ENCODE measurements at regions not wholly inside any gene's neighbourhood (a gene's known extent, or its start where the extent isn't known, plus 50 kb on each side); places are given as distances from the start of the nearest gene placed in this dataset.

GRCh38 chr1:4546911-4547310 is 107.5 kb upstream of the AJAP1 start:
- intact Hi-C loops (cut with DNase I): no loop called here
- WGBS, 4 donors: 76 to 80% (median 78%) methylated on average over 4 of the region's 4 CpGs
- H3K27ac ChIP-seq: no peak overlapping the region
- TF ChIP-seq POLR2A (IDR thresholded peaks at IDR 0.05): no peak
- TF ChIP-seq, protein P1, sequence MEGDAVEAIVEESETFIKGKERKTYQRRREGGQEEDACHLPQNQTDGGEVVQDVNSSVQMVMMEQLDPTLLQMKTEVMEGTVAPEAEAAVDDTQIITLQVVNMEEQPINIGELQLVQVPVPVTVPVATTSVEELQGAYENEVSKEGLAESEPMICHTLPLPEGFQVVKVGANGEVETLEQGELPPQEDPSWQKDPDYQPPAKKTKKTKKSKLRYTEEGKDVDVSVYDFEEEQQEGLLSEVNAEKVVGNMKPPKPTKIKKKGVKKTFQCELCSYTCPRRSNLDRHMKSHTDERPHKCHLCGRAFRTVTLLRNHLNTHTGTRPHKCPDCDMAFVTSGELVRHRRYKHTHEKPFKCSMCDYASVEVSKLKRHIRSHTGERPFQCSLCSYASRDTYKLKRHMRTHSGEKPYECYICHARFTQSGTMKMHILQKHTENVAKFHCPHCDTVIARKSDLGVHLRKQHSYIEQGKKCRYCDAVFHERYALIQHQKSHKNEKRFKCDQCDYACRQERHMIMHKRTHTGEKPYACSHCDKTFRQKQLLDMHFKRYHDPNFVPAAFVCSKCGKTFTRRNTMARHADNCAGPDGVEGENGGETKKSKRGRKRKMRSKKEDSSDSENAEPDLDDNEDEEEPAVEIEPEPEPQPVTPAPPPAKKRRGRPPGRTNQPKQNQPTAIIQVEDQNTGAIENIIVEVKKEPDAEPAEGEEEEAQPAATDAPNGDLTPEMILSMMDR (IDR thresholded peaks at IDR 0.05): no peak
- H3K9me3 ChIP-seq: peaks cover 0 to 3% (median 0%) of the 10 kb centered on the region in 12 donors
- no peaks in the 10 kb centered on the region for H3K36me3 ChIP-seq
- DNase-seq: no peak
- no peak overlapping the region for H3K4me3 ChIP-seq
- ATAC-seq: no peak
- peaks cover 0 to 3% (median 0%) of the 10 kb centered on the region in 9 donors for H3K27me3 ChIP-seq
- no peaks in the 10 kb centered on the region for H3K4me1 ChIP-seq

DNA sequence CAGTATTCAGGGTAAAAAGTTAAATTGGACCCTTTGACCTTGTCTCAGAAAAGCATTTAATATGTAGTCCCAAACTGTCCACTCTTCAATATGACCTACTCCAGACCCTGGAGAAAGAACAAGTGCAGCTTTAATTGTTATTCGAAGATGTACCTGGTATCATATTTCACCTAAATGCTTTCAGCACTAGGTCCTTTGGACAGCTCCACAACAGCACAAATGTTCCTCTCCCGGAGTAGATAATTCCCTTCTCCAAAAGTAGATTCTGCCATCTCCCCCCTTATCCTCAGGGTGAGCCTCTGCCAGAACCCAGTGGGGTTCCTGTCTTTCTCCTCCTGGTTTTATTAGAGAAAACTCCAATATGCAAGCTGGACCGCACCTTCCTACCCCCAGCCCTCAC is 104.5 kb upstream of the AJAP1 start:
- DNase-seq (no peak), ATAC-seq (no peak)
- H3K27ac ChIP-seq: no peak overlapping the region
- WGBS, 4 donors: 44 to 52% (median 49%) methylated on average over 3 of the region's 3 CpGs
- TF ChIP-seq, protein P1 (IDR thresholded peaks at IDR 0.05): no peak
- TF ChIP-seq POLR2A (IDR thresholded peaks at IDR 0.05): no peak
- H3K36me3 ChIP-seq: no peaks in the 10 kb centered on the region
- peaks cover 0 to 3% (median 0%) of the 10 kb centered on the region in 12 donors for H3K9me3 ChIP-seq
- intact Hi-C loops (cut with DNase I): no loop called here
- peaks cover 0 to 14% (median 0%) of the 10 kb centered on the region in 9 donors for H3K27me3 ChIP-seq
- H3K4me1 ChIP-seq: no peaks in the 10 kb centered on the region
- H3K4me3 ChIP-seq: no peak overlapping the region

DNA sequence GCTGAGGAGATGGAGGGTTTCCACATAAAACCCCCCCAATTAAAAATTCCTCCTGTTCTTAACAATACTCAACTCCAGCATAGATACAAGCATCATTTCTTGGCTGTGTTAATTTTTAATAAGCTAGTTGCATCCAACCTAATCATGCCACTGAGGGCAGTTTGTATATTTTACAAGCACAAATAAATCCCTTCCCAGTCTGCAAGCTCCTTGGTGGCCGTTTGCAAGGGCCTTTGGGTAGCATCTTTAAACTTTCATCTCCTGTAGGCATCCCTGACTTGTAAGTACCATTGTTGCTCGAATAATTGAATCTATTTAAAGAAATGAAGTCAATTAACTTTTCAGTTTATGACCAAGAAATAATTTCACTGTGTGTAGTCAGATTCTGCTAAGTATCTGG is 103.5 kb upstream of the AJAP1 start:
- intact Hi-C loops (cut with DNase I): no loop called here
- Histone ChIP-seq H3K9me3 (peaks cover 0 to 3% (median 0%) of the 10 kb centered on the region in 12 donors), H3K36me3 (no peaks in the 10 kb centered on the region), H3K27me3 (peaks cover 0 to 14% (median 0%) of the 10 kb centered on the region in 9 donors), H3K4me3 (no peak overlapping the region), H3K27ac (no peak overlapping the region), H3K4me1 (no peaks in the 10 kb centered on the region)
- 20 to 33% (median 22%) methylated on average over 2 of the region's 2 CpGs for WGBS, 4 donors
- no peak for TF ChIP-seq POLR2A (IDR thresholded peaks at IDR 0.05)
- TF ChIP-seq, protein P1 (IDR thresholded peaks at IDR 0.05): no peak
- ATAC-seq: no peak
- no peak for DNase-seq

DNA sequence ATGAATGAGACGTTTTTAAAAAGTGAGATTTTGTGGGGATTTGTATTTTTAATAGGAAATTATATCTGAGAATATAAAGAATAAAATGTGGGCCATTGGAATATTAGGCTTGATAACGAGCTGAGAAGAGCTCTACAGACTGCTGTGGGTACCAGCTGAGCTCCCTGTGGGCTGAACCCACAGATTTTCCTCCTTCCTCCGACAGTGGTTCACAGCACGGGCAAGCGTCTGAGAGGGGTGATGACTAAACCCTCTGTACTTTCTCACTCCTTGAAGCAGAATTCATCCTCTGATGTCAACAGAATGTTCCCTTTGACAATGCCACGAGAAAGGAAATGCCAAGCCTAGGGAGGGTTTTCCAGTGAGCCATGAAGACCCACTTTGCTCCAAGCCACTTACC is 102.7 kb upstream of the AJAP1 start:
- Histone ChIP-seq H3K9me3 (peaks cover 0 to 3% (median 0%) of the 10 kb centered on the region in 12 donors), H3K27me3 (peaks cover 0 to 14% (median 0%) of the 10 kb centered on the region in 9 donors), H3K27ac (no peak overlapping the region), H3K4me3 (no peak overlapping the region), H3K36me3 (no peaks in the 10 kb centered on the region), H3K4me1 (no peaks in the 10 kb centered on the region)
- DNase-seq: no peak
- intact Hi-C loops (cut with DNase I): no loop called here
- ATAC-seq: no peak
- 50 to 61% (median 59%) methylated on average over 6 of the region's 6 CpGs for WGBS, 4 donors
- TF ChIP-seq, protein P1 (IDR thresholded peaks at IDR 0.05): no peak
- no peak for TF ChIP-seq POLR2A (IDR thresholded peaks at IDR 0.05)
